GM18867 (cell line): ENCODE measurements at regions not wholly inside any gene's neighbourhood (a gene's known extent, or its start where the extent isn't known, plus 50 kb on each side); places are given as distances from the start of the nearest gene placed in this dataset.

Source experiments
- ATAC-seq: cut with Tn5 transposase; IDR thresholded peaks from one replicate; pipeline ENCODE4 v1.9.1; 2021; ENCODE audit warnings: mild to moderate bottlenecking, moderate library complexity; ENCODE audit not compliant: unreplicated experiment

DNA sequence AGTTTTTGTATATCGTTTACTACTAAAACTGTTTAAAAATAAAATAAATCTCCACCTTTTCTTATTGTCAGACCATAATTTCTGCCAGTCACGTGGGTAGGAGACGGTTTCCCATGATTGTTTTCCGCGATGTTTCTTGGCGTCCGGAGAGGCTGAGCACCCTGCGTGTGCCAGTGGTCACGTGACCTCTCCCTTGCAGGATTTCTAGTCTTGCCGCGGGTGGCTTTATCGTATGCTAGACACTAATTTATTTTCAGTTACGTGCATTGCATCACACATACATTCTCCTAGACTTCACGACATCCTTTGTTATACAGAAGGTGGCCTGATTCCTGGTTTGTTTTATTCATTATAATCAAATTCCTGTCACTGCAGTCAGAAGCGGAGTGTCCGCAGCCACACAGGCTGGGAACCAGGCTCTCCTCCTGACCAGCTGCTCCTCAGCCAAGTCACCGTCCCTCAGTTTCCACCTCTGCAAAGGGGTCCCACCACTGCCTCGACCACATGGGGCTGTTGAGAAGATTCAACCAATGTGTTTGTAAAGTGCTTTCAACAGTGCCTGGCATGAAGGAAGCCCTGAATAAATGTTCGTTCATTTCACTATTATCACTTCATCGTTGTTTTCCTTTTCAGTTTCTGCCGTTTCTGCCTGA is 203.2 kb upstream of the PPP2R2D start:
- ATAC-seq: no peak

- no peak for ATAC-seq
These were observed 202.6 kb upstream of the PPP2R2D start for GRCh38 chr10:131698232-131698631.

- no peak for ATAC-seq
These were observed 201.8 kb upstream of the PPP2R2D start for GRCh38 chr10:131698986-131699385.

DNA sequence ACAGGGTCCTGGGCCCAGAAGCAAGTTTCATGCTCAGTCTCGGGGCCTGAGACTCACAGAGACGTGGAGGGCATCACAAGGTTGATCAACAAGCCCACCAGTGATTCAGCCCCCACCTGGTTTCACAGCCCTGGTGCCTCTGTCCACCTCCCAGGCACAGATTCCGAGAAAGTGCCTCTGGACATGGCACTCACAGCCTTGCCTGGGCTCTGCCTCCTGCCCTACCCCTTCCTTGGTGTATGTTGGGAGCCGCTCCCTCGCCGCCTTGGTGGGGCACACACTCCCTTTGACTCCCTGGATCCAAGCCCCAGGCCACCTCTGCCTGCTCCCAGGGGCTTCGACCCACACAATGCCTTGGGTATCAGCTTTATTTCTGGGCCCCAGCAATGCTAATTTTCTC is 200.8 kb upstream of the PPP2R2D start:
- ATAC-seq: no peak

- ATAC-seq: no peak
These were observed 200.3 kb upstream of the PPP2R2D start for GRCh38 chr10:131700506-131700905.

DNA sequence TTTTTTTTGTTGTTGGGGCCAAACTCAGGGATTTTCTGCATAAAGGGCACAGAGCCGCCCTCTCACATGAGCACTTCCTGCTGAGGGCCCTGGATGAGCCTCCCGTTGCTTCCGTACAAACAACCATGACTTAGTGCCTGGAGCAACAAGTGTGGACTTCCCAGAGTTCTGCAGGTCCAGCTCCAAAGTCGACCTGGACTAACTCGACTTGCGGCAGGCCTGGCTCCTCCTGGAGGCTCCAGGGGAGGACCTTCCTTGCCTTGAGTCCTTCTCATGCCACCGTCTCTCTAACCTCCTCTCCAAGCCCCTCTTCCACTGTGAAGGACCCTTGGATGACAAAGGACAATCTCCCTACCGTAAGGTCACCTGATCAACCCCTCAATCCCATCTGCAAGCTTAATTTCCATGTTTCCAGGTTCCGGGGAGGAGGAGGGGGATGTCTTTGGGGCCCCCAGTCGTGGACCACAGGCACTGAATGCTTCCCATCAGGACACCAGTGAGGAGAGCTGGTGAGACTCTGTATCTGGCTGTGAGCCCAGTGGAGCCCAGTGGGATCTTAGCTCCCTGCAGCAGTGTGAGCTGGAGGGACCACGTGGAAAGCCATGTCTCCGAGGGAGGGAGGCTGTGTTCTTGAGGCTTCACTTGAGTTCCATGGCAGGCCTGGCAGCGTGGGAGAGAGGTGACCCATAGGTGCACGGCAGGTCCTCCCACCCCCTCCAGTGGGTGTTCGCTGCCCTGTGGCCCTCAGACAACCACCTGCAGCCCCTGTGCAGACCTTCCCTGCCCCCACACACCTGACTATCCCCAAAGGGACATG is 199.5 kb upstream of the PPP2R2D start:
- no peak for ATAC-seq

DNA sequence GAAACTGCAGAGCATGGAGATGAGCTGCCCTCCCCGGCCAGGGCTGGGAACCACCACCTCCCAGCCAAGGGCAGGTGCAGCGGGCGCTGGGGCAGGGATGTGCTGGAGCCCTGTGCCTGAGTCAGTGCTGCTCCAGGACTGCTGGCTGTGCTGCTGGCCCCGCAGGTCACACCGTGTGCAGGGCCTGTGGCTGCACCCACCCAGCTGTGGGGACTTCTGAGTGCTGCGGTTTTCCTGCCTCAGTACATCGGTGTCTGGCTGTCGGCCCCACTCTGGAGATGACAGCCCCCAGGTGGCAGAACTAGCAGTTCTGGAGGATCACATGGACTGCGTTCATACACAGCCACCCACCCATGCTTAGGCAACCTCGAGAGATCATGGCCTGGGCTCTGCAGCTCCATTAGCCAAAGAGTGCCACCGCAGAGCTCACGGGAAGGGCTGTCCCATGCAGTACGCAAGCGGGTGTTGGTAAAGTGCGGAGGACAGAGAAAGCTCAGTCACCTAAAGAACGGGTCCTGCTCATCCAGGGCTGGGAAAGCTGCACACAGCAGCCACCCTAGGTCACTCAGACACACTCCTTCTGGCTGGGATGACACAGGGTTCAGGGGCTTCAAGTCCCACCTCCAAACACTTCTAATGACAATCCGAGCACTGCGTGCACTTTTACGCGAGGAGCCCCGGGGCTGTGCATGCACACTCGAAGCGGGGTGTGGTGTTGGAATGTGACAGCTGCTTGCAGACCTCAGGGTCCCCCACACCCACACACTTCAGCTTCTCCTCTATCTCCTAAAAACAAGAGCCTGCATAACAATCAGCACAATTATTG is 198.1 kb upstream of the PPP2R2D start:
- no peak for ATAC-seq

- ATAC-seq: no peak
These were observed 197.3 kb upstream of the PPP2R2D start for GRCh38 chr10:131703541-131703940.

DNA sequence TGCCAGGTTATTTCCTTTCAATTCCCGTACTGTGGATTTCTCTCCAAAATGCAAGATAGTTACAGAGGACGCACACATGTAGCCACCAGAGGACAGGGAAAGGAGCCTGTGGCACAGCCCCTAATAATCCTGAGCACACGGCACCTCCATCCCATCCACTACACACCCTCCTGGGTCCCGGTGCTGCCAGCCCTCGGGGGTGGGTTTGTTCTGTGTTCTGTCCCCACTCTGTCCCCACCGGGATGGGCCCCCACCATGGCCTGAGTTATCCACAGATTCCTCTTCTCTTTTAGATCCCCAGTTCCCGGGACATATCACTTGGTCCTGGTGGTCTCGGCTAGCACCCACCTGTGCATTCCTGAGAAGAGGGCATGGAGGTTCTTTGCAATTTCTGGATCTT is 196.9 kb upstream of the PPP2R2D start:
- ATAC-seq: no peak

DNA sequence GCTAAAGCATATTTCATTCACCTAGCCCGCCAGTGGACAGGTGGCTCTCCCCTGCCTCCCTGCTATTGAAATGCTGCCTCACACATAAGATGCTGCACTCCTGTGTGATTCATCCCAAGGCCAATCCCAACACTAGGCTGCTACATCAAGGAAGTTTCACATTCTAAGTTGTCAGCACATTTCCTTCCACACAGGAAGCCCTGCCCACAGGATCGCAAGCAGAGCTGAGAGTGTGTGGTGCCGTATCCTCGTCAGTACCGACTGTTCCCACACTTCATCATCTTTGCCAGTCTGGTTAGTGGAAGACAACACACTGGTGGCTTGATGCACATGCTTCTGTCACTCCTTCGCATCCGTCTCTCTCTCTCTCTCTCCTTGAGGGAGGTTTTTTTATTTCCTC is 194.3 kb upstream of the PPP2R2D start:
- no peak for ATAC-seq

DNA sequence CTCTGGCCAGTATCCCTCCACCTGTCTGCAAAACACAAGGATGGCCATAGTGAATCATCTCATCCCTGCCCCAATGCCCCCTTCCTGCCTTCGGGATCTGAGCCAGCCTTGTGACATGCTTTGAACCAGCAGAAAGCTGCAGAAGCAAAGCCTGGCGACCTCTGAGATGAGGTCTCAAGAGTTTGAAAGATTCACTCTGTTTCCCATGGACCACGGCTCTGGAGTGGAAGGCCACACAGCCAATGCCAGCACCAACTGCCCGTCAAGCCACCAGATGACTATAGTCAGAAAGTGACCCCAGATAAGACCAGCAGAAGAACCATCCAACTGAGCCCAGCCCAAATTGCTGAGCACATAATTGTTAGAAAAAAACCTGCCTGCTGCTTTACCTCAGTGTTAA is 193.9 kb upstream of the PPP2R2D start:
- no peak for ATAC-seq

GRCh38 chr10:131708225-131708880 is 192.5 kb upstream of the PPP2R2D start:
- ATAC-seq: no peak

GRCh38 chr10:131710142-131710861 is 190.5 kb upstream of the PPP2R2D start:
- no peak for ATAC-seq

GRCh38 chr10:131722121-131722520 is 178.7 kb upstream of the PPP2R2D start:
- ATAC-seq: no peak

DNA sequence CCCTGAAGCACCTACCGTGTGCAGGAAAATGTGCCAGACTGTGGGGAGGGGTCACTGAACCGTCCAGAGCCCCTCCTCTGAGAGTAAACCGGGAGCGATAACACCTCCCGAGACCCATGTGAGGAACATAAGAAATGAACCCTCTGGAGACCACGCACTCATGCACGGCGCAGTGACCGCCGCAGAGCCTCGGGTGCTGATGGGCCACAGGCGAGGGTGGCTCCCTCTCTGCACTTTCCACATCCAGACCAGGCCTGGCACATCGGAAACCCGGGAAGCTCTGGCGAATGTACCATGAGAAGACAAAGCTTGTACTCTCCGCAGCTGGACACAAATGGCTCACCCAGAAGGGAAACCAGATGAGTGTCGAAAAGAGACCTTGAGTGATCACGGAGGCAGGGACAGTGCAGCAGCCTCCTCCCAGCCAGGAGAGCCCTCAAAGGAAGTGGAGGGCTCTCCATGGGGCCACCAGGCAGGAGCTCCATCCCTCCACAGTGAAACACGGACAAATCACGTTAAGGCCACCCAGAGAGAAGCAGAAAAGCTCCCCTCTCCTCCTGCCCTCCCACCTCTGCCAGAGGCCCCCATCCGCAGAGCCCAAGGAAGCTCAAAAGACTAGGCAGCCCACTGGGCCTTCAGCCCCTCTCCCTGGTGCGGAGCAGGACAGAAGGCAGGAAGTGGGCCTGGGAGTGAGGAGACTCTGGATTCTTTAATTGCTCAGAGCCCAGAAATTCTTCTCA is 178.1 kb upstream of the PPP2R2D start:
- no peak for ATAC-seq

DNA sequence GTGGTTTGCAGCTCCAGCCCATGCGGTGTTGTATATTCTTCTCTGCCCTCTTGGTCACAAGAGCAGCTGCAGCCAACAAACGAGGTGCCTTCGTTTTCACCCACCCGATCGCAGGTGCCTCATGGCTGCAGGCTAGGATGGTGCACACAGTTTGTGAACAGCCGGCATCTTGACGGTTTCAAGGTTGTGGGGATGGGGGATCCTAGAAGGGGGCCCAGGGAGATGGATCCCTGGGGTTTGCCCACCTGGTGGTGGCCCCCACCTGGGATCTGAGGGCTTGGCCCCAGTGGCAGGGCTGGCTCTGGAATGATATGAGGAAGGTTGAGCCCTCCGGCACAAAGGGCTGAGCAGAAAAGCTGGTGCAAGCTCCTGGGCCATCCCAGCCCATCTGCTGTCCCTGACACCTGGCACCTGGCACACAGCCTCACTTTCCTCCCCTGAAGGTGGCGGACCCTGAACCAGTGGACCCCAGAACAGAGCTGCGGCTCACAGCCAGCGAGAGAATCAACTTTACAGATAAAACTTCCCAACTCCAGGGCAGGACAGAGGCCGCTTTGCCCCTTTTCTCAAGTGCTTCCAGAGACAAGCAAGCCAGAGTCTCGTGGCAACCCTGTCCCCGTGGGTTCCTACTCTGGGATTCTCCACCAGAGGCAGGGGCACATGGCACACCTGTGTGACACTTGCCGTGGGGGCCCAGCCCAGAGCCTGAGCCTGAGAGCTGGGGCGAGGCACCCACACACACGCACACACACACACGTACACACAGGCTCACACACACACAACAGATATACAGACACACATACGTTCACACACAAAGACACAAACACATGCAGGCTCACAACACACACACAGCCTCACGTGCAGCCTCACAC is 177.3 kb upstream of the PPP2R2D start:
- no peak for ATAC-seq

GRCh38 chr10:131724169-131724545 is 176.7 kb upstream of the PPP2R2D start:
- no peak for ATAC-seq

DNA sequence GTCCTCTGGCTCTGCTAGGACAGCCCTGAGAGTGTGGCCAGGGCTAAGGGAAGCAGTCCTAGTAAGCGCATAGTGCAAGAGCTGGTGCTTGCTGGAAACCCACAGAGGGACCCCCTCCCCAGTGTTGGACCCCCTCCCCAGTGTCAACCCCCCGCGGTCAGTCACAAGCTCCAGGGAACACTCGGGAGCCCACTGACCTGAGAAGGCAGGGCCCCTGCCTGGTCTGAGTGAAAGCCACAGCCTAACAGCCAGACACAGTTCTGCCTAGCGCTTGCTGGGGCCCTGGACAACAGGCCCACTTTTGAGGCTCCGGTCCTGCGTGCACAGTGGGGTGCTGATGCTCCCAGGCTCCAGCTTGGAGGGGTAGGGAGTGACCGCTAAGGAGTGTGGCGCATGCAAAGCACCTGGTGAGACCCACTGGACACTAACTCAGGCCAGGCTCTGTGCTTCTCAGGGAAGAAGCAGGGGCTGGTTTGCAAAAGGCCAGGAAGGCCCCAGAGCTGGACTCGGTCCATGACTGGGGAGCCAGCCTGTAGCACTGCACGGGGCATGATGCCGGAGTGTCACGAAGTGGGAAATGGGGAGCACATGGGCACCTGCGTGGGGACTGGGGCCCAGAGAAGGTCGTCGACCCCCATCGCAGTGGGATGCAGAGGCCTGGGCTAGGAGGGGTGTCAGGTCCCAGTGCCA is 175.8 kb upstream of the PPP2R2D start:
- ATAC-seq: no peak
